HCEC 1CT (cell line): ENCODE measurements at regions not wholly inside any gene's neighbourhood (a gene's known extent, or its start where the extent isn't known, plus 50 kb on each side); places are given as distances from the start of the nearest gene placed in this dataset.
A peak's percentile ranks its signal among the peaks of the same experiment; 100 is the strongest.

Source experiments
- DNase-seq: peaks from one replicate; pipeline ENCODE4 v3.0.0-alpha.2; 2017

DNA sequence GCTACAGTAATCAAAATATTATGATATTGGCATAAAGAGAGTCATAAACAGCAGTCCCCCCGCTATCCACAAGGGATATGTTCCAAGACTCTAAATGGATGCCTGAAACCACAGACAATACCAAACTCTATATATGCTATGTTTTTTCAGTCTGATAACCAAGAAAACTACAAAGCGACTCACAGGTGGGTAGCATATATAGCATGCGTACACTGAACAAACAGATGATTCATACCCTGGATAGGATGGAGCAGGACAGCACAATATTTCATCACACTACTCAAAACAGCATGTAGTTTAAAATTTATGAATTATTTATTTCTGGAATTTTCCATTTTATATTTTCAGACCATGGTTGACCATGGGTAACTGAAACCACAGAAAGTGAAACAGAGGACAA, 87.0 kb upstream of the PPP2R3A start:
- peak; percentile 41 for DNase-seq

DNA sequence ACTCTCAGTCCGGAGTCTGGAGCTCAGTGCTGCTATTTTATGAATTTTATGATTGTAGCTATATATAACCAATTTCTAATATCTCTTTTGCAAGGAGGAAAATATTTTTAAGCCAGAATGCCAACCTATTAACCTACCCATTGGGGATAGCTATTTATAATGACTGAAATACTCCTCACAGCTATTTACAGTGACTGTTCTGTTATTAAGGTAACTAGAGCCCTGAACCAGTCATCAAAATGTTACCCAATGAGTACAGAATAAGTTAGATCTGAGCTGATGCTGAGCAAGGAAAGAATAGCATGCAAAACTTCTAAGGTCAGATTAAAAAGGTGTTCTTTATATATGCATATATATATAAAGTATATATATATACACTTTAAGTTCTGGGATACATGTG, 79.6 kb upstream of the PPP2R3A start:
- no peak for DNase-seq

DNA sequence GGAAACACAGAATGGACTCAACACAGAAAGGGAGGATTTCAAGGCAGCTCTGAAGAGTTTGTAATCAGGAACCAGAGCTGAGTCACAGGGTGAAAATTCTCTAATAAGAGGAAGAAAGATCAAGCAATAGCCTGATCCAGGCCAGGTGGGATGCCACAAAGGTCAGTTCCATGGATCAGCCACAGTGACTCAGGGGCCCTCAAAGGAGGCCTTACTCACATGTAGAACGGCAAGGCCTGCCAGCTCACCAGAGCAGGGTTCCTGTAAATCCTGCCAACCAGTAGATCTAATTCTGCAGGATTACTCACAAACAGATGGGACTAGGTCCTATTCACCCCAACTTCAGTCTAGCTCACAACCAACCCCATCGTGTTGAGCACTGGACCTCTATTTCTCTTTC, 78.3 kb upstream of the PPP2R3A start:
- DNase-seq: peak; percentile 97

GRCh38 chr3:135889443-135889842, 76.1 kb upstream of the PPP2R3A start:
- DNase-seq: no peak

- DNase-seq: peak; percentile 30
Measured at GRCh38 chr3:135891121-135891520, 74.4 kb upstream of the PPP2R3A start.

DNA sequence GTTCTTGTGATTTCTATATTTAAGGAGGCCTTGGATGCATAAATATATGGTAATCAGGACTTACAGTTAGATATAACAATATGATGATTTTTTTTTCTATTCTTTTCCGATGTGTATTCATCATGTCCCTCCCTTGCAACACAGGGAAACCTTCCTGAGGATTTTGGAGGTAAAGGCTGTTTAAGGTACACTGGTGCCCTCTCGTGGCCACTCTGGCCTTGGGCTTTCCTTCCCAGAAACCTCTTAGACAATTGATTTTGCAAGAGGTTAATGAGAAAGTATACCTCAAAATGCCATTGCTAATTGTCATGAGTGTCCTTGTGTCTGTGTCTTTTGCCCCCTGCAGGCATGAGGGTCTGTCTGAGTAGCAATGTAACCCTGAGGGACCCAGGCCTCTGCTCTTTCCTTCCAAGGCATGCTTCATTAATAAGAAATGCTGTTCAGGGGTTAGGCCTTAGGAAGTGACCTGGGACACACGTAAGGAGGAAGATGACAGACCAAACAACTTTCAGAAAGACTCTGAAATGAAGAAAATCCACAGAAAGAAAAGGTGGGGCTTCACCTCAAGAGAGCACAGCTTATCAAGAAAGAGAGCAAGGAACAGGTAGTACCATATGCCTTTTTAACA, 70.3 kb upstream of the PPP2R3A start:
- peak; percentile 73 for DNase-seq

DNA sequence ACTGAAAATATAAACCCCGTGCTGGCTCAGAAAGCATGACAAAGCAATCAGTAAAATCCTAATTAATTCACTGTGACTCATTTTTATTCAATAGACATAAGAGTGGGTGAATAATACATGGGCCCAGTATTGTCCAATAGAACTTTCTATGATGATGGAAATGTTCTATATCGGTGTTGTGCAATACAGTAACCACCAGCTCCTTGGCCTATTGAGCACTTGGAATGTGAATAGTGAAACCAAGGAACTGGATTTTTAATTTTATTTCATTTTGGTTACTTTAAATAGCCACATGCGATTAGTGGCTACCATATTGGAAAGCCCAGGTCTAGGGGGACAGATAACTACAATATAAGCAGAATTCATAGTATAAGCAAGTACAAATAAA, 69.8 kb upstream of the PPP2R3A start:
- peak; percentile 33 for DNase-seq

DNA sequence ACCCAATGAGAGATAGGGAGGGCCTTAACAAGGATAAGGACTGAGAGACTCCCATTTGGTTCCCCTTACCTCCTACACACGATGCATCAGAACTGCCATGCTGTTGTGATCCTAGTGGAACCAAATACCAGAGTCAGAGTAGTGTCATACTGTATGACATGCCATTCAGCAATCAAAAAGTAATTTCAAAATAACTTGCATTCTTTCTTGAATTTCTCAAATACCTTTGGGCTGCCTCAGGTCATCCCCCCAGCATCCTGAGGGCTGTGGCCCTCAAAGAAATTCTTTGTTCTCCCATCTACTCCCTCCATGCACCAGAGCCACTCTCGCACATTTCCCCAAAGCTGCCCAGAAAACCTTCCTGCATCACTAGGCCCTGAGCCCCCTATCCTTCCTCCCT, 68.9 kb upstream of the PPP2R3A start:
- DNase-seq: peak; percentile 58

GRCh38 chr3:135897715-135898114, 67.8 kb upstream of the PPP2R3A start:
- DNase-seq: no peak

GRCh38 chr3:135898774-135899173, 66.8 kb upstream of the PPP2R3A start:
- DNase-seq: no peak

DNA sequence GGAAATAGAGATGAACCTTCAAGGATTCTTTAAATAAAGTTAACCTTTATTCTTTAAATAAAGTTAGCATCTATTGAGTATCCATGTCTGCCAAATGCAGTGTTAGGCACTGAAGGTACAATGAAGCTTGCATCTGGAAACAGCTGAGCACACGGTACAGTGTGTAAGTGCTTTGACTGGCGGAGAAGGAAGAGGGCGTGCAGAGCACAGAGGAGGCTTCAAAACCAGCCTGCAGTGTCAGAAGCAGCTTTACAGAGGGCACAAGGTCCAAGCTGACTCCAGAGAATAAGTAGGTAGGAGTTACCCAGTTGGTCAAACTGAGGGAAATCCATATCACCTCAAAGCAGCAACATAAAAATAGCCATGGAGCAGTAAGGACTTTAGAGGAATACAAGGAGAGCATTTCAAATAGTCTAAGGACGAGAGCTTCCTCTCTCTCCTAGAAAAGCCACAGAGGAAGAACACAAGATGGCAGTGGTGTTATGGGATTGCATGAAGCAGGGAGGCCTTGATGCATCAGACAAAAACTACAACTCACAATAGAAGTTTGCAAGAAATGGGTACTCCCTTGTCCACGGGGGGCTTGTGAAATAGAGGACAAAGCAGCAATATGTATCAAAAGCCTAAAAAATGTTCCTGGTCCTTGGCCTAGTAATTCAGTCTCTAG, 60.3 kb upstream of the PPP2R3A start:
- peak; percentile 38 for DNase-seq

DNA sequence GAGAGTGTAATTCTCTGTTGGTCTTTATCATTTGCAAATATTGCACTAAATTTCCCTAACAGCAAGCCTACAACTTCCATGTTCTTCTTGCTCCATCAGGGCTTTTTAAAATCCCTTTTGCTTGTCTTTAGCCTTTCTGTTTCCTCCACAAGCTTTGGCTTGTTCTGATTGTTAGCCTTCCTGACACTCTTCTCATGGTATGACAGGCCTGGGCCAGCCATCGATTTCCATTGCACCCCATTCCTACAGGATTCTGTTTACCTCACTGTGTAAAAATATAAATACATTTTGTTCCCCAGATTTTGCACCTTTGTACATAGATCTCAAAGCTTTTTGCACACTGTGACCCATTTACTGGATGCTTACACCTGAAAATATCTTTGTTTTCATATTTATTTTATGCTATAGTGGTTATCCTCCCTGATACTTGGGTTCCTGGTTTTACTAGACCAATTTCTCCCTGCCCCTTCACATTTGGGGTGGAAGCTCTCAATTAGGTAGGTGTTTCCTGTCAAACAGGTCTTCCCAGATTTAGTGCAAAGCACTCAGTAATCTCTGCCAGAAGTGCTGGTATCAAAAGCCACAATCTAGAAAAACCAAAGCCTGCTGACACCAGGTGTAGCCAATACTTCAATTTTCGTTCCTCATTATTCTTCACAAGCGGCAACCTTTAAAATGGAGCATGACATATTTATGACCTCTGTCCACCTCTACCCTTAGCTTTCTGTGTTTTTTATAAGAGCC, 57.9 kb upstream of the PPP2R3A start:
- DNase-seq: no peak

DNA sequence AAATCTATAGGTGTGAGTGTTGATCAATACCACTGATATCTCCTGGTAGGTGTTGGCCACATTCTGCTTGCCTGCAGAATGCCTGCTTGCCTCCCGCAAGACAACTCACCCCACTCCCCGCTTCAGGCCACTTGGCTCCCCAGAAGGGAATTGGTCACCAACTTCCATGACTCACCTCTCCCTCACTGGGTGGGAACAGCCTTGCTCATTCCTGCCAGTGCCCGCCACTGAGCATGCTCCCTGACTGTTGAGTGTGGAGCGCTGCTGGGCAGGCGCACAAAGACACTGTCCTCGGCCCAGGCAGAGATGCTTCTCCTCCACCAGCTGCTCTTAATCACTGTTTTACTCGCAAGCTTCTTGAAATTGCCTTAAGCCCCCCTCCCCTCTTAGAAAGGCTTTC, 57.3 kb upstream of the PPP2R3A start:
- DNase-seq: peak; percentile 42

DNA sequence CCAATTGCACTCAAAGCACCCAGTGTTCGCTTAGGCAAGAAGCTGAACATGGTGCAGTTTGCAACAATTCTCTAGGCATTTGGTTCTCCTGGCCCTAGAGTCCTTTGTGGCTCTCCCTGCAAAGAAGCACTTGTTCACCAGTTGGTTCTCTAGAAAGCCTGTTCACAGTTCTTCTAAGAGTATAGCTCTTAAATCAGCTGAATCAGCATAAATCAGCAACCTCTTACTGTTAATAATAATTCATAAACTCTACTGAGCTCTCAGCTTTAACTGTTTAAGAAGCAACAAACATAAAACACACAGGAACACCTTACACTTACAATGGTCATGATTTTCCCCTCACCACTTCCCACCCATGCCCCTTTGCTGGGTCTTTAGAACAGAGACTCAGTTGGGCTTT, 56.8 kb upstream of the PPP2R3A start:
- DNase-seq: no peak

- DNase-seq: no peak
Measured at GRCh38 chr3:135911110-135911509, 54.4 kb upstream of the PPP2R3A start.

DNA sequence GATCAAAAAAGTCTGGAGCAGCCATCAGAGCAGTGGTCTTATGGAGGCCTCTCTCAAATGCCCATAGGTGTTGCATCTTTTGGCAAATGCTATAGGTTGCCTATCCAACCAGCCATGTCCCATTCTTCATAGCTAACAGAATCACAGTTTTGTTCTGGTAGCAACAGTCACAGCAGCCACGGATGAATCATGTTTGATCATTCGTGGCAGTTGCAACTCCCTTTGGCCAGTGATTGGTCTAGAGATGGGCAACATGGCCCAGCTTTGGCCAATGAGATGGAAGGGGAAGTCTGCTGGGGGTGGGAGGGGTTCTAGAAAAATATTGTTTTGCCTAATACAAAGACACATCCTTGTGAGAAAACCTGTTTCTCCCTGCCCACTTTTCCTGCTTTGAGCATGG, 50.3 kb upstream of the PPP2R3A start:
- DNase-seq: no peak
